Keratinocyte (primary cell): ENCODE measurements at regions not wholly inside any gene's neighbourhood (a gene's known extent, or its start where the extent isn't known, plus 50 kb on each side); places are given as distances from the start of the nearest gene placed in this dataset.

Experiments
- DNase-seq: peaks from one replicate; pipeline ENCODE4 v3.0.0-alpha.2; 2011; ENCODE audit warnings: low read depth, missing footprints, low spot score
- FAIRE-seq: peaks from 2 replicates; lab custom pipeline; 2011; peaks lifted over from hg19 to GRCh38; lab: Jason Lieb, UNC
- H2AFZ ChIP-seq: 2 replicates; pipeline ENCODE4 v1.6.0; 2012; ENCODE audit warnings: low read length, control low read depth, inconsistent platforms; ENCODE audit not compliant: control insufficient read depth
- H3K27ac ChIP-seq: 2 replicates; pipeline ENCODE4 v1.5.1; 2011; ENCODE audit warnings: low read length; ENCODE audit not compliant: control insufficient read depth, insufficient read depth
- H3K27me3 ChIP-seq: 3 replicates; pipeline ENCODE4 v1.6.0; 2011; ENCODE audit warnings: low read length; ENCODE audit not compliant: control insufficient read depth, insufficient read depth; ENCODE audit errors: extremely low read depth
- H3K36me3 ChIP-seq, 2 experiments: 2 replicates in 1 of 2; 3 replicates in 1 of 2; pipeline ENCODE4 v1.5.1; 2011; ENCODE audit warnings: low read length in 2 of 2, mild to moderate bottlenecking in 1 of 2; ENCODE audit not compliant: control insufficient read depth in 2 of 2, insufficient read depth in 2 of 2; ENCODE audit errors: extremely low read depth in 1 of 2
- H3K4me1 ChIP-seq: 3 replicates; pipeline ENCODE4 v1.5.1; 2011; ENCODE audit warnings: low read length; ENCODE audit not compliant: control insufficient read depth, insufficient read depth; ENCODE audit errors: extremely low read depth
- H3K4me2 ChIP-seq: 3 replicates; pipeline ENCODE4 v1.6.0; 2011; ENCODE audit warnings: low read depth, low read length; ENCODE audit not compliant: control insufficient read depth, insufficient read depth; ENCODE audit errors: extremely low read depth
- H3K4me3 ChIP-seq, 3 experiments: fragments of 200-600 bp in 1 of 3; sonication (generic) in 1 of 3; 2 replicates in 2 of 3; 3 replicates in 1 of 3; pipeline ENCODE4 v1.5.1; 2011 to 2016; ENCODE audit warnings: low read length in 3 of 3, mild to moderate bottlenecking in 3 of 3, control low read depth in 2 of 3, inconsistent platforms in 1 of 3, low read depth in 1 of 3, mixed read lengths in 1 of 3, mixed run types in 1 of 3, moderate library complexity in 1 of 3; ENCODE audit not compliant: control insufficient read depth in 2 of 3, insufficient read depth in 2 of 3; ENCODE audit errors: extremely low read depth in 1 of 3
- H3K79me2 ChIP-seq: 2 replicates; pipeline ENCODE4 v1.6.0; 2012; ENCODE audit warnings: low read length; ENCODE audit not compliant: control insufficient read depth, insufficient read depth
- H3K9ac ChIP-seq: 3 replicates; pipeline ENCODE4 v1.6.0; 2011; ENCODE audit warnings: low read length; ENCODE audit not compliant: control insufficient read depth, insufficient read depth; ENCODE audit errors: extremely low read depth
- H3K9me1 ChIP-seq: 3 replicates; pipeline ENCODE4 v1.6.0; 2011; ENCODE audit warnings: low read length; ENCODE audit not compliant: control insufficient read depth, insufficient read depth; ENCODE audit errors: extremely low read depth
- H3K9me3 ChIP-seq: 2 replicates; pipeline ENCODE4 v1.5.1; 2012; ENCODE audit warnings: low read depth, low read length; ENCODE audit not compliant: control insufficient read depth
- H4K20me1 ChIP-seq: 3 replicates; pipeline ENCODE4 v1.6.0; 2011; ENCODE audit warnings: low read length; ENCODE audit not compliant: control insufficient read depth, insufficient read depth; ENCODE audit errors: extremely low read depth
- EZH2 ChIP-seq: IDR thresholded peaks from one replicate; pipeline ENCODE4 v1.6.1; 2012; ENCODE audit warnings: inconsistent platforms, mild to moderate bottlenecking, low read length, moderate library complexity
- dilution Hi-C: fragments of 300-500 bp; cut with MboI; formaldehyde crosslinking; loops from one replicate; pipeline ENCODE4 v1.7.0; 2020; ENCODE audit warnings: low sequenced_read_pairs; ENCODE audit not compliant: extremely low pct_ligation_motif_present
- TF ChIP-seq, protein P1 (sequence below), 3 experiments: IDR thresholded peaks in 1 of 3; conservative IDR thresholded peaks in 1 of 3; optimal IDR thresholded peaks in 1 of 3; 2 replicates in 2 of 3; 3 replicates in 1 of 3; pipeline versions ENCODE3 to v1.5.1; 2011; ENCODE audit warnings: low read length in 3 of 3, mild to moderate bottlenecking in 3 of 3, moderate library complexity in 2 of 3, control low read depth in 1 of 3, inconsistent platforms in 1 of 3; ENCODE audit not compliant: insufficient read depth in 2 of 3; ENCODE audit errors: extremely low read depth in 1 of 3

DNA sequence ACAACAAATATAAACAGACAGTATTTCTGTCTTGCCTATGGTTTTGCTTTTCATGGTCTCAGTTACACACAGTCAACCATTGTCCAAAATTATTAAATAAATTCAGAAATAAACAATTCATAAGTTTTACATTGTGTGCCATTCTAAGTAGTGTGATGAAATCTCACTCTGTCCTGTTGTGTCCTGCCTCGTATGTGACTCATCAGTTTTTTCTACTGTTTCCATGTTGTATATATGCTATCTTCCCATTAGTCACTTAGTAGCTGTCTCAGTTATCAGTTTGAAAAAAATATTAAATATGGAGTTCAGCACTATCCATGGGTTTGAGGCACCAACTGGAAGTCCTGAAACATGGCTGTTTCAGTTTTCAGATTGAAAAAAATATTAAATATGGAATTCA, 282.4 kb upstream of the GRM7 start:
- no peaks in the 10 kb centered on the region for H3K4me1 ChIP-seq
- dilution Hi-C loops: no loop called here
- no peak overlapping the region for H3K27ac ChIP-seq
- no peak for FAIRE-seq
- no peak overlapping the region for H3K4me2 ChIP-seq
- H3K4me3 ChIP-seq: no peak overlapping the region
- no peaks in the 10 kb centered on the region for H3K27me3 ChIP-seq
- no peaks in the 10 kb centered on the region for H3K9me3 ChIP-seq
- no peaks in the 10 kb centered on the region for H3K36me3 ChIP-seq
- no peaks in the 10 kb centered on the region for H3K9me1 ChIP-seq
- no peak for TF ChIP-seq EZH2
- TF ChIP-seq, protein P1, sequence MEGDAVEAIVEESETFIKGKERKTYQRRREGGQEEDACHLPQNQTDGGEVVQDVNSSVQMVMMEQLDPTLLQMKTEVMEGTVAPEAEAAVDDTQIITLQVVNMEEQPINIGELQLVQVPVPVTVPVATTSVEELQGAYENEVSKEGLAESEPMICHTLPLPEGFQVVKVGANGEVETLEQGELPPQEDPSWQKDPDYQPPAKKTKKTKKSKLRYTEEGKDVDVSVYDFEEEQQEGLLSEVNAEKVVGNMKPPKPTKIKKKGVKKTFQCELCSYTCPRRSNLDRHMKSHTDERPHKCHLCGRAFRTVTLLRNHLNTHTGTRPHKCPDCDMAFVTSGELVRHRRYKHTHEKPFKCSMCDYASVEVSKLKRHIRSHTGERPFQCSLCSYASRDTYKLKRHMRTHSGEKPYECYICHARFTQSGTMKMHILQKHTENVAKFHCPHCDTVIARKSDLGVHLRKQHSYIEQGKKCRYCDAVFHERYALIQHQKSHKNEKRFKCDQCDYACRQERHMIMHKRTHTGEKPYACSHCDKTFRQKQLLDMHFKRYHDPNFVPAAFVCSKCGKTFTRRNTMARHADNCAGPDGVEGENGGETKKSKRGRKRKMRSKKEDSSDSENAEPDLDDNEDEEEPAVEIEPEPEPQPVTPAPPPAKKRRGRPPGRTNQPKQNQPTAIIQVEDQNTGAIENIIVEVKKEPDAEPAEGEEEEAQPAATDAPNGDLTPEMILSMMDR (optimal IDR thresholded peaks at IDR 0.05 in 1 of 3, IDR thresholded peaks at IDR 0.05 in 1 of 3, conservative IDR thresholded peaks at IDR 0.05 in 1 of 3; ENCODE audit: extremely low read depth in 1 of 3, insufficient read depth in 2 of 3, low read length in 3 of 3): no peak
- H2AFZ ChIP-seq: no peak overlapping the region
- H3K9ac ChIP-seq: no peak overlapping the region
- H4K20me1 ChIP-seq: no peaks in the 10 kb centered on the region
- DNase-seq: no peak
- no peaks in the 10 kb centered on the region for H3K79me2 ChIP-seq

DNA sequence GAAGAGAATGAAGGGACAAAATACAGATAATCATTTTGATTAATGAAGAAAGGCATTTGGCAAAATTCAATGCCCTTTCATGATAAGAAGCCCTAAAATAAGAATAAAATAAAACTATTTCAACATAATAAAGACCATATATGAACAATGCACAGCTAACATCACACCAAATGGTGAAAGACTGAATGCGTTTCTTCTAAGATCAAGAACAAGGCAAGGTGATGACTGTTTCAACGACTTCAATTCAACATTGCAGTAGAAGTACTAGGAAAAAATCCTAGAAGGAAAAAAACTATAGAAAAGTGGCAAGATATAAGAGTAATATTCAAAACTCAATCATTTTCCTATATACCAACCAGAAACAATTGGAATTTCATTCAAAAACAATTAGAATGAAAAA, 280.1 kb upstream of the GRM7 start:
- DNase-seq (no peak), FAIRE-seq (no peak)
- Histone ChIP-seq H3K4me2 (no peak overlapping the region), H3K79me2 (no peaks in the 10 kb centered on the region), H3K9me3 (no peaks in the 10 kb centered on the region), H3K36me3 (no peaks in the 10 kb centered on the region), H3K4me3 (no peak overlapping the region), H3K4me1 (no peaks in the 10 kb centered on the region), H4K20me1 (no peaks in the 10 kb centered on the region), H3K27ac (no peak overlapping the region), H3K27me3 (no peaks in the 10 kb centered on the region), H3K9ac (no peak overlapping the region), H2AFZ (no peak overlapping the region), H3K9me1 (no peaks in the 10 kb centered on the region)
- dilution Hi-C loops: no loop called here
- TF ChIP-seq EZH2: no peak
- TF ChIP-seq, protein P1 (optimal IDR thresholded peaks at IDR 0.05 in 1 of 3, IDR thresholded peaks at IDR 0.05 in 1 of 3, conservative IDR thresholded peaks at IDR 0.05 in 1 of 3; ENCODE audit: extremely low read depth in 1 of 3, insufficient read depth in 2 of 3, low read length in 3 of 3): no peak
